Sigmoid colon (tissue), 6 donors: ENCODE measurements at regions not wholly inside any gene's neighbourhood (a gene's known extent, or its start where the extent isn't known, plus 50 kb on each side); places are given as distances from the start of the nearest gene placed in this dataset.
A peak's percentile ranks its signal among the peaks of the same experiment; 100 is the strongest.

Experiments
- DNase-seq: peaks from one replicate; pipeline ENCODE4 v3.0.0-alpha.2; 2019
- H3K27ac ChIP-seq, 4 donors: fragments of 200-600 bp; sonication (generic); one replicate each; pipeline ENCODE4 v1.5.1; 2016 to 2019; ENCODE audit warnings: mild to moderate bottlenecking in 1 of 4
- H3K27me3 ChIP-seq, 3 donors: fragments of 200-600 bp; sonication (generic); one replicate each; pipeline ENCODE4 v1.5.1; 2019; ENCODE audit warnings: mild to moderate bottlenecking in 1 of 3
- H3K36me3 ChIP-seq, 4 donors: fragments of 200-600 bp; sonication (generic); one replicate each; pipeline ENCODE4 v1.5.1; 2016 to 2019
- H3K4me1 ChIP-seq, 4 donors: fragments of 200-600 bp; sonication (generic); one replicate each; pipeline ENCODE4 v1.5.1; 2017 to 2019
- H3K4me3 ChIP-seq, 4 donors: fragments of 200-600 bp; sonication (generic); one replicate each; pipeline ENCODE4 v1.5.1; 2017 to 2019; ENCODE audit warnings: mild to moderate bottlenecking in 2 of 4, moderate library complexity in 1 of 4
- H3K9me3 ChIP-seq, 4 donors: fragments of 200-600 bp in 3 of 4; sonication (generic) in 3 of 4; one replicate each; pipeline versions ENCODE4 v1.5.1 to v1.6.1; 2013 to 2019
- EP300 ChIP-seq, 4 donors: sonication (generic); formaldehyde crosslinking; IDR thresholded peaks; one replicate each; pipeline ENCODE4 v1.6.1; 2017; ENCODE audit warnings: antibody characterized with exemption in 4 of 4
- POLR2A ChIP-seq, 2 donors: fragments of 450-650 bp; IDR thresholded peaks; one replicate each; pipeline ENCODE4 v1.6.1; 2016; ENCODE audit warnings: antibody characterized with exemption in 2 of 2, mild to moderate bottlenecking in 2 of 2, moderate library complexity in 2 of 2
- POLR2AphosphoS5 ChIP-seq, 4 donors: sonication (generic); formaldehyde crosslinking; IDR thresholded peaks; one replicate each; pipeline ENCODE4 v1.6.1; 2017; ENCODE audit warnings: antibody characterized with exemption in 4 of 4
- WGBS, 2 donors: extraction: QIAGEN DNeasy Blood & Tissue Kit; methylation state at CpG; one replicate each; pipeline ENCODE4 v1.1.7; 2013; 5-methylcytosine and 5-hydroxymethylcytosine counted together
- intact Hi-C: fragments of 100-400 bp; cut with DNase I; formaldehyde crosslinking; loops from one replicate; pipeline ENCODE4 v1.15.1; 2023
- TF ChIP-seq, protein P1 (sequence below), 4 experiments: fragments of 450-650 bp in 3 of 4; fragments of 200-600 bp in 1 of 4; IDR thresholded peaks; one replicate each; pipeline ENCODE4 v1.5.1; 2016 to 2019; ENCODE audit warnings: antibody characterized with exemption in 4 of 4, mild to moderate bottlenecking in 3 of 4, moderate library complexity in 2 of 4
- donor health status: healthy with polysubstance abuse.
- donor health status: healthy.

DNA sequence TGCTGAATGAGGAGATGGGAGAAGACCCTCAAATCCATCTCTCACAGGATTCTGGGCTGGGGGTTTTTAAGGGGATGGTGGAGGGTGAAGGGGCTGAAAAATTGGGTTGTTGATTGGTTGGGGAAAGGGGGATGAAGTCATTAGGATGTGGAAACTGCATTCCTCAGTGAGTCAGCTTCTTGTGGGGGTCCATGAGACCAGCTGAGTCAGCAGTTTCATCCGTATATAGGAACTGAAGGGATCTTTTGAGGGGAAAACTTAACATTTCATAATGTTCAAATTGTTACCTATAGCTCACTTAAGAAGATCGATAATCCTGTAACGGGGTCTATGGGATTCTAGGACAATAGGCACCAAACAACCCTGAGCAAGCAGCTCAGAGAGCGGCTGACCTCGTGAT lies 213.4 kb downstream of the CBLN1 start:
- DNase-seq, result no peak
- H3K36me3 ChIP-seq, result no peaks in the 10 kb centered on the region
- no peak for TF ChIP-seq POLR2AphosphoS5 (IDR thresholded peaks at IDR 0.05)
- no peak for TF ChIP-seq EP300 (IDR thresholded peaks at IDR 0.05)
- no peak for TF ChIP-seq POLR2A (IDR thresholded peaks at IDR 0.05)
- TF ChIP-seq, protein P1, sequence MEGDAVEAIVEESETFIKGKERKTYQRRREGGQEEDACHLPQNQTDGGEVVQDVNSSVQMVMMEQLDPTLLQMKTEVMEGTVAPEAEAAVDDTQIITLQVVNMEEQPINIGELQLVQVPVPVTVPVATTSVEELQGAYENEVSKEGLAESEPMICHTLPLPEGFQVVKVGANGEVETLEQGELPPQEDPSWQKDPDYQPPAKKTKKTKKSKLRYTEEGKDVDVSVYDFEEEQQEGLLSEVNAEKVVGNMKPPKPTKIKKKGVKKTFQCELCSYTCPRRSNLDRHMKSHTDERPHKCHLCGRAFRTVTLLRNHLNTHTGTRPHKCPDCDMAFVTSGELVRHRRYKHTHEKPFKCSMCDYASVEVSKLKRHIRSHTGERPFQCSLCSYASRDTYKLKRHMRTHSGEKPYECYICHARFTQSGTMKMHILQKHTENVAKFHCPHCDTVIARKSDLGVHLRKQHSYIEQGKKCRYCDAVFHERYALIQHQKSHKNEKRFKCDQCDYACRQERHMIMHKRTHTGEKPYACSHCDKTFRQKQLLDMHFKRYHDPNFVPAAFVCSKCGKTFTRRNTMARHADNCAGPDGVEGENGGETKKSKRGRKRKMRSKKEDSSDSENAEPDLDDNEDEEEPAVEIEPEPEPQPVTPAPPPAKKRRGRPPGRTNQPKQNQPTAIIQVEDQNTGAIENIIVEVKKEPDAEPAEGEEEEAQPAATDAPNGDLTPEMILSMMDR (IDR thresholded peaks at IDR 0.05), result no peak
- peaks cover 0 to 4% (median 0%) of the 10 kb centered on the region in 4 donors for H3K9me3 ChIP-seq
- no peaks in the 10 kb centered on the region for H3K4me1 ChIP-seq
- H3K4me3 ChIP-seq, result no peak overlapping the region
- 82 to 87% methylated on average over 5 of the region's 5 CpGs for WGBS, 2 donors
- intact Hi-C loops, result no loop called here
- no peak overlapping the region for H3K27ac ChIP-seq
- no peaks in the 10 kb centered on the region for H3K27me3 ChIP-seq

DNA sequence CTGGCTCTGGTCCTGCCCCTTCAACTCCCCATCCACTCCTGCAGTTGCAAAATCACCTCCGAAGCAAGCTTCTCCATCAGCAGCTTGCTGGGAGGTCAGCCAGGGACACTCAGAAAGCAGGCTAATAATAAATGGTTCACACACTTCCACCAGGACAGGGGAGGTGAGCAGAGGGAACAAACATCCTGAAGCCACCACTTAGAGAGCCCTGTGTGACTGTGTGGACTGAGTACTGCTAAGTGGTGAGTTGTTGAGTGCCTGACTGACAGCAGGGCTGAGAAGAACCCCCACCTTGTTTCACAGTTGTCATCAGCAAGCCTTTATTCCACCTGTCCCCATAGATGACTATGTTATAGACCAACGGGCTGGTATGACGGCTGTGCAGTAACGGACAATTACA lies 213.9 kb downstream of the CBLN1 start:
- no peak for DNase-seq
- H3K27me3 ChIP-seq, result no peaks in the 10 kb centered on the region
- no peak overlapping the region for H3K4me3 ChIP-seq
- H3K9me3 ChIP-seq, result peaks cover 0 to 4% (median 0%) of the 10 kb centered on the region in 4 donors
- 71 to 80% methylated on average over 4 of the region's 4 CpGs for WGBS, 2 donors
- H3K36me3 ChIP-seq, result no peaks in the 10 kb centered on the region
- H3K27ac ChIP-seq, result no peak overlapping the region
- H3K4me1 ChIP-seq, result no peaks in the 10 kb centered on the region
- intact Hi-C loops, result no loop called here
- TF ChIP-seq POLR2AphosphoS5 (IDR thresholded peaks at IDR 0.05), result no peak
- TF ChIP-seq, protein P1 (IDR thresholded peaks at IDR 0.05), result peak in 1 of 4 experiments; percentile 9

DNA sequence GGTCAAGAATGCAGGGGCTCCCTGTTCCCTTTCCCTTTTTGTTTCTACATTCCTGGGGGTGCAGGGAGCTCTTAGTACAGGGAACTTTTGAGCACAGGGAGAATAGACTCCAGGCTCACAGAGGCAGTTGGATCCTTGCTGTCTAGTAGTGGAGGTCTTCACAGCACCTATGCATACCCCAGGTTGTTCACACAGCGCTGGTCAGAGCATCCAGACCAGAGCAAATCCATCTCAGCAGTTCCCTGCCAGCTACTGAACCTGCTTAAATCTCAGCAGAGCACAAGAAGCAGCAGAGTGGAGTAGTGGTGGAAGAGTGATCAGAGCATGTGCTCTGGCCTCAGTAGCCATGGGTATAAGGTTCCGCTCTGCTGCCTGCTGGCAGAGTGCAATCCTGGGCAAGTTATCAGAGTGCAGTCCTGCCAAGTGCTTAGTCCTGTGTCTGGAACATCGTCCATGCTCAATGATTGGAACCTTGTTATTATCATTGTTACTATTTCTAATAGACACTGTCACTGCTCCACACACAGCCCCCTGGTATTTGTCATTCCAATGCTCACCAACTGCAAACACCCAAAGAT lies 220.4 kb downstream of the CBLN1 start:
- no peaks in the 10 kb centered on the region for H3K9me3 ChIP-seq
- H3K4me3 ChIP-seq, result no peak overlapping the region
- WGBS, 2 donors, result 75 to 76% methylated on average over 3 of the region's 3 CpGs
- DNase-seq, result no peak
- no peak for TF ChIP-seq EP300 (IDR thresholded peaks at IDR 0.05)
- TF ChIP-seq, protein P1 (IDR thresholded peaks at IDR 0.05), result no peak
- TF ChIP-seq POLR2AphosphoS5 (IDR thresholded peaks at IDR 0.05), result no peak
- no peak for TF ChIP-seq POLR2A (IDR thresholded peaks at IDR 0.05)
- H3K36me3 ChIP-seq, result no peaks in the 10 kb centered on the region
- intact Hi-C loops, result no loop called here
- no peaks in the 10 kb centered on the region for H3K4me1 ChIP-seq
- no peaks in the 10 kb centered on the region for H3K27me3 ChIP-seq
- no peak overlapping the region for H3K27ac ChIP-seq

- DNase-seq, result no peak
- H3K27me3 ChIP-seq, result no peaks in the 10 kb centered on the region
- H3K4me3 ChIP-seq, result no peak overlapping the region
- WGBS, 2 donors, result 15 to 36% methylated on average over 2 of the region's 2 CpGs
- H3K4me1 ChIP-seq, result no peaks in the 10 kb centered on the region
- H3K9me3 ChIP-seq, result no peaks in the 10 kb centered on the region
- TF ChIP-seq, protein P1 (IDR thresholded peaks at IDR 0.05), result no peak
- no peak for TF ChIP-seq POLR2AphosphoS5 (IDR thresholded peaks at IDR 0.05)
- no peak for TF ChIP-seq POLR2A (IDR thresholded peaks at IDR 0.05)
- TF ChIP-seq EP300 (IDR thresholded peaks at IDR 0.05), result no peak
- no peak overlapping the region for H3K27ac ChIP-seq
- intact Hi-C loops, result no loop called here
- no peaks in the 10 kb centered on the region for H3K36me3 ChIP-seq
These were observed 220.9 kb downstream of the CBLN1 start for GRCh38 chr16:49060728-49061127.

DNA sequence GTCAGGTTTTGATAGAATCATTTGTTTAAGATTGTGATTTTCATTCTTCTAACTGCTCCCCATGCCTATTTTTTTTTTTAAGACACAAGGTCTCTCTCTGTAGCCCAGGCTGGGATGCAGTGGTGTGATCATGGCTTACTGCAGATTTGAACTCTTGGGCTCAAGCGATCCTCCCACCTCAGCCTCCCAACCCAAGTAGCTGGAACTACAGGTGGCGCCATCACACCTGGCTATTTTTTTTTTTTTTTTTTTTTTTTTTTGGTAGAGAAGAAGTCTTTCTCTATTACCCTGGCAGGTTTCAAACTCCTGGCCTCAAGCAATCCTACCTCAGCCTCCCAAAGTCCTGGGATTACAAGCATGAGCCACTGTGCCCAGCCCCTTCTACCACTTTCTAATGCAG lies 223.3 kb downstream of the CBLN1 start:
- no peaks in the 10 kb centered on the region for H3K36me3 ChIP-seq
- intact Hi-C loops, result no loop called here
- 58 to 94% methylated on average over 2 of the region's 2 CpGs for WGBS, 2 donors

More for the DNA sequence above, 223.3 kb downstream of the CBLN1 start:
- no peak overlapping the region for H3K27ac ChIP-seq
- no peaks in the 10 kb centered on the region for H3K9me3 ChIP-seq
- no peaks in the 10 kb centered on the region for H3K27me3 ChIP-seq
- H3K4me1 ChIP-seq, result no peaks in the 10 kb centered on the region
- no peak overlapping the region for H3K4me3 ChIP-seq
- TF ChIP-seq, protein P1 (IDR thresholded peaks at IDR 0.05), result no peak
- DNase-seq, result no peak
